22Rv1 (cell line): ENCODE measurements at regions not wholly inside any gene's neighbourhood (a gene's known extent, or its start where the extent isn't known, plus 50 kb on each side); places are given as distances from the start of the nearest gene placed in this dataset.

Experiments used
- H3K27ac ChIP-seq: fragments of 450-650 bp; 2 replicates; pipeline ENCODE4 v1.5.1; 2017
- CTCF ChIP-seq: fragments of 450-650 bp; IDR thresholded peaks from 2 replicates; pipeline ENCODE4 v1.5.1; 2017; ENCODE audit warnings: mild to moderate bottlenecking
- ZFX ChIP-seq: fragments of 450-650 bp; IDR thresholded peaks from 2 replicates; pipeline ENCODE4 v1.6.1; 2017; ENCODE audit warnings: antibody characterized with exemption, borderline replicate concordance

GRCh38 chr6:169949511-169950097, 198.2 kb downstream of the ERMARD start:
- H3K27ac ChIP-seq, result no peak overlapping the region
- TF ChIP-seq ZFX (no peak), CTCF (no peak)

GRCh38 chr6:169946971-169947370, 195.5 kb downstream of the ERMARD start:
- TF ChIP-seq CTCF (no peak), ZFX (no peak)
- H3K27ac ChIP-seq, result no peak overlapping the region

GRCh38 chr6:169945117-169945516, 193.7 kb downstream of the ERMARD start:
- TF ChIP-seq ZFX (no peak), CTCF (no peak)
- no peak overlapping the region for H3K27ac ChIP-seq

- H3K27ac ChIP-seq, result no peak overlapping the region
- TF ChIP-seq CTCF, result no peak
- TF ChIP-seq ZFX, result no peak
These were observed 193.0 kb downstream of the ERMARD start for GRCh38 chr6:169944415-169944814.

GRCh38 chr6:169944061-169944337, 192.6 kb downstream of the ERMARD start:
- TF ChIP-seq ZFX (no peak), CTCF (no peak)
- H3K27ac ChIP-seq, result no peak overlapping the region

- no peak for TF ChIP-seq CTCF
- TF ChIP-seq ZFX, result no peak
- no peak overlapping the region for H3K27ac ChIP-seq
These were observed 192.0 kb downstream of the ERMARD start for GRCh38 chr6:169943241-169944060.

- no peak overlapping the region for H3K27ac ChIP-seq
- TF ChIP-seq ZFX, result no peak
- TF ChIP-seq CTCF, result no peak
These were observed 190.8 kb downstream of the ERMARD start for GRCh38 chr6:169942173-169942572.
